AG04449 (cell line): ENCODE measurements at regions not wholly inside any gene's neighbourhood (a gene's known extent, or its start where the extent isn't known, plus 50 kb on each side); places are given as distances from the start of the nearest gene placed in this dataset.

Experiments used
- CTCF ChIA-PET: fragments of 350-600 bp; formaldehyde crosslinking; extraction: SDS; loops from one replicate; lab custom pipeline; 2021; ENCODE audit warnings: antibody characterized with exemption; lab: Yijun Ruan, JAX
- POLR2A ChIA-PET: fragments of 400-600, 350-600 bp; formaldehyde crosslinking; extraction: SDS; loops from one replicate; lab custom pipeline; 2020; ENCODE audit warnings: antibody characterized with exemption, inconsistent platforms; lab: Yijun Ruan, JAX
- DNase-seq: peaks from one replicate; pipeline ENCODE4 v3.0.0-alpha.2; 2010; ENCODE audit warnings: low read depth, low spot score
- H3K4me3 ChIP-seq: 2 replicates; pipeline ENCODE4 v1.5.1; 2011; ENCODE audit warnings: low read depth, mild to moderate bottlenecking, control low read depth, low read length
- TF ChIP-seq, protein P1 (sequence below): IDR thresholded peaks from one replicate; pipeline ENCODE4 v1.5.1; 2011; ENCODE audit warnings: mild to moderate bottlenecking, moderate library complexity, low read length, control low read depth, inconsistent platforms; ENCODE audit not compliant: insufficient read depth; ENCODE audit errors: missing control alignments

DNA sequence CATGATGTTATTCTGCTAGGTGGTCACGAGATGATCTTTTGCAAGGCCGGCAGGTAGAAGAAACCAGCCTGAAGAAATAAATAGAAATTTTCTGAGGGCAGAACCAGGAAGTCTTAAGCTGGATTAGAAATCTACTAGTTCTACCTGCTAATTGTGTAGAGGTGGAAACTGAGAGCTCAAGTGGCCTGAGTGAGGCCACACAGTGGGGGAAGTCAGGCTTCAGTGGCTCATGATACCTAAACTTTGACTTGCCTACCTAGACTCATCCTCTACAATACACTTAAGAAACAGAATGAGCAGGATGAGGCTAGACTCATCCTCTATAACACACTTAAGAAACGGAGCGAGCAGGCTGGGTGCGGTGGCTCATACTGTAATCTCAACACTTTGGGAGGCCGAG is 134.9 kb upstream of the NDUFV2 start:
- DNase-seq, result no peak
- TF ChIP-seq, protein P1, sequence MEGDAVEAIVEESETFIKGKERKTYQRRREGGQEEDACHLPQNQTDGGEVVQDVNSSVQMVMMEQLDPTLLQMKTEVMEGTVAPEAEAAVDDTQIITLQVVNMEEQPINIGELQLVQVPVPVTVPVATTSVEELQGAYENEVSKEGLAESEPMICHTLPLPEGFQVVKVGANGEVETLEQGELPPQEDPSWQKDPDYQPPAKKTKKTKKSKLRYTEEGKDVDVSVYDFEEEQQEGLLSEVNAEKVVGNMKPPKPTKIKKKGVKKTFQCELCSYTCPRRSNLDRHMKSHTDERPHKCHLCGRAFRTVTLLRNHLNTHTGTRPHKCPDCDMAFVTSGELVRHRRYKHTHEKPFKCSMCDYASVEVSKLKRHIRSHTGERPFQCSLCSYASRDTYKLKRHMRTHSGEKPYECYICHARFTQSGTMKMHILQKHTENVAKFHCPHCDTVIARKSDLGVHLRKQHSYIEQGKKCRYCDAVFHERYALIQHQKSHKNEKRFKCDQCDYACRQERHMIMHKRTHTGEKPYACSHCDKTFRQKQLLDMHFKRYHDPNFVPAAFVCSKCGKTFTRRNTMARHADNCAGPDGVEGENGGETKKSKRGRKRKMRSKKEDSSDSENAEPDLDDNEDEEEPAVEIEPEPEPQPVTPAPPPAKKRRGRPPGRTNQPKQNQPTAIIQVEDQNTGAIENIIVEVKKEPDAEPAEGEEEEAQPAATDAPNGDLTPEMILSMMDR, result no peak
- ChIA-PET CTCF (interaction anchor here (0.7 kb wide), 1 partner anchor 119 kb away, joined by 3 read pairs; no protein-coding TSS in a partner anchor), POLR2A (no interaction called here)
- H3K4me3 ChIP-seq, result no peak overlapping the region

DNA sequence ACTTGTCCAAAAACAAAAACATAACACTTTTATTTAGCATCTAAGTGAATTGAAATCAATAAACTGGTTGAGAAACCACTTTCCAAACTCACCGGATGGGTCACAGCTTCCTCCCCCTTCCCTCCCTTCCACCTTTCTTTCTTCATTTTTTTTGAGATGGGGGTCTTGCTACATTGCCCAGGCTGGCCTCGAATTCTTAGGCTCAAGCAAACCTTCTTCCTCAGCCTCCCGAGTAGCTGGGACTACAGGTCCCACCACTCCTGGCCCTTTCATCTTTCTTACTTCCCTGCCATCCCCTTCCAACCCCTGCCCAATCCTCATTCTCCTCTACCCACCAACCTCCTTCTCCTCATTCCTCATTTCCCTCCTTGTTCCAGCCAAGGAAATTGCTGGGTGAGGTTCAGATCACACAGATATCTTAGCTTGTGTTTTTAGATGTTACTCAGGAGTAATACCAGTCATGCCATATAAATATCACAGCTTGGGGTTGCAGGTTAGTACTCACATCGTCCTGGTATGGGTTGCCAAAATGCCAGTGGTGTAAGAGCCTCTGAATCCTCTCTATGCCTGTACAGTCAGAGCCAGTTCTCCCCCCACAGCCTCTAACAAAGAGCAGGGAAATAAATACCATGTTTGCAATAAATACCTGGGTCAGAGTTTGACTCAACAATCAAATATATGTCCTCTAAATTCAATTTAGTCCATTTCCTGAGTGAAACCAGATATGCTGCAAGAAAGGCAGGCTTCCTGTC is 132.7 kb upstream of the NDUFV2 start:
- no peak for DNase-seq
- TF ChIP-seq, protein P1, result no peak
- POLR2A ChIA-PET, result no interaction called here
- no peak overlapping the region for H3K4me3 ChIP-seq
- CTCF ChIA-PET, result interaction anchor here (0.7 to 2.5 kb wide), 6 partner anchors 9 to 277 kb away, joined by 3 to 14 read pairs (median 3); no protein-coding TSS in a partner anchor

DNA sequence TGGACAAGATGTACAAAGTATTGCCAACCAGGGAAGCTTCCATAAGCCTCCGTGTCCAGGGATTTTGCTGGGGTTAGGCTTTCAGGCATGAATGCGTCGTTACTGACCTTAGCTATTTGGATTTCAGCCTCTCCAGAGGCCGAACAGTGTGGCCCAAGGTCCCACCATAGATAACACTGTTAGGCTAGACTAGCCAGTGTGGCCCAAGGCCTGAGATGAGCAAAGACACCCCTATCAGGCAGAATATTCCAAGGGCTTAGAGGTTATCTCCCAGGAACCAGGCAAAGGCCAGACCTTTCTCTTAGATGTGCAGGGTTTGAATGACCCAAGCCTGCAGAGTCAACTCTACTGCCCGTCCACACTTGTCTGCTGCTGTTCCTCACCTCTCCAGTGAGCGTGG is 131.7 kb upstream of the NDUFV2 start:
- H3K4me3 ChIP-seq, result no peak overlapping the region
- no peak for DNase-seq
- ChIA-PET CTCF (interaction anchor here (0.9 to 3.2 kb wide), 5 partner anchors 11 to 313 kb away, joined by 3 to 14 read pairs (median 4); no protein-coding TSS in a partner anchor), POLR2A (interaction anchor here (0.7 kb wide), 1 partner anchor 75 kb away, joined by 3 read pairs; no protein-coding TSS in a partner anchor)
- TF ChIP-seq, protein P1, result no peak

DNA sequence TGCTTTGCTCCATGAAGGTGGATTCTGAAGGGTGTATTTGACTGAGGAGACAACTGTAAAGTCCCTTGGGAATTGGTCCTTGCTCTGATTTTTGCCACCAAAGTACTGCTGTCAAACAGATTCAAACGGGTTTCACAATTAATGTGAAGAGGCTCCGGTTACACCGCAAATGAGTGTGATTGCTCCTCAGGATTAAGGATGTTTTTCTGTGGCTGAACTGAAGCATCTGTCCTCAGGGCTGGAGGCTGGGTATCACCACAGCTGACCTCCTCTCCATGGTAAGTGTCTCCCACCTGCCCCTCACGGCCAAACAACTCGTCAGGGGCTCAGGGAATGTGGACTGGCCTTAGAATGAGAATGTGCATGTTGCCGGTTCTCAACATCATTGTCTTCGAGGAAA is 130.4 kb upstream of the NDUFV2 start:
- H3K4me3 ChIP-seq, result no peak overlapping the region
- TF ChIP-seq, protein P1, result no peak
- no peak for DNase-seq
- ChIA-PET CTCF (interaction anchor here (2.5 to 3.2 kb wide), 2 partner anchors 10 to 15 kb away, joined by 10 to 14 read pairs; no protein-coding TSS in a partner anchor), POLR2A (no interaction called here)

DNA sequence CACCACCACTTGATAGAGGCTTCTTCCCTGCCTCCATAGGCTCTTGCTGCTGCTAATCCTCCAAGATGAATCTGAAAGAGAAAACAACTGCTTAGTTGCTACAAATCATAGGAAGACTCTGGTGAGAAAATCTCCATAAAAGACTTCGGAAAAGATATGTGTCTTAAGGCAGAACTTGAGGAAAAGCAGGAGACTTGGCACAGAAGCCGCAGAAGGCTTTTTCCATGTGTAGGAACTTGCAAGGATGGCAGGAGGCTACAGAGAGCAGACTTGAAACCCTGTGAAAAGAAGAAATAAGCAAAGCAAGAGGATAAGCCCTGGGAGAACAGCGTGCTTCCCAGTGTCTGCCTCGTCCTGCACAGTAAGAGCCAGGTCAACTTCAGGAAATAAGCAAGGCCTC is 128.2 kb upstream of the NDUFV2 start:
- CTCF ChIA-PET, result no interaction called here
- DNase-seq, result no peak
- TF ChIP-seq, protein P1, result no peak
- no peak overlapping the region for H3K4me3 ChIP-seq
- POLR2A ChIA-PET, result no interaction called here

DNA sequence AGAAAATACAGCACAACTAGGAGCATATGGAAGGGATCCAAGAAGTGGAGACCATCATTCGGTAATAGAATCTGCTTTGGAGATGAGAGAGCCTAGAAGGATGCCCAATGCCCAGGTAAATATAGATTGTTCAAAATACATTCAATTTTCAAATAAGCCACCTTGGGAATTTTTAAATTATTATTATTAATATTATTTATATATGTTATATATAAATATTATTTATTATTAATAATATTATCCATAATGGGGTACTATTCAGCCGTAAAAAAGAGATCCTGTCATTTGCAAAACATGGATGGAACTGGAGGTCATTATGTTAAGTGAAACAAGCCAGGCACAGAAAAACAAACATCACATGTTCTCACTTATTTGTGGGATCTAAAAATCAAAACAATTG is 127.8 kb upstream of the NDUFV2 start:
- TF ChIP-seq, protein P1, result no peak
- ChIA-PET POLR2A (no interaction called here), CTCF (no interaction called here)
- no peak for DNase-seq
- no peak overlapping the region for H3K4me3 ChIP-seq
